22Rv1 (cell line): ENCODE measurements at regions not wholly inside any gene's neighbourhood (a gene's known extent, or its start where the extent isn't known, plus 50 kb on each side); places are given as distances from the start of the nearest gene placed in this dataset.

ENCODE experiments used
- H3K27ac ChIP-seq: fragments of 450-650 bp; 2 replicates; pipeline ENCODE4 v1.5.1; 2017
- ZFX ChIP-seq: fragments of 450-650 bp; IDR thresholded peaks from 2 replicates; pipeline ENCODE4 v1.6.1; 2017; ENCODE audit warnings: antibody characterized with exemption, borderline replicate concordance
- TF ChIP-seq, protein P1 (sequence below): fragments of 450-650 bp; IDR thresholded peaks from 2 replicates; pipeline ENCODE4 v1.5.1; 2017; ENCODE audit warnings: mild to moderate bottlenecking

DNA sequence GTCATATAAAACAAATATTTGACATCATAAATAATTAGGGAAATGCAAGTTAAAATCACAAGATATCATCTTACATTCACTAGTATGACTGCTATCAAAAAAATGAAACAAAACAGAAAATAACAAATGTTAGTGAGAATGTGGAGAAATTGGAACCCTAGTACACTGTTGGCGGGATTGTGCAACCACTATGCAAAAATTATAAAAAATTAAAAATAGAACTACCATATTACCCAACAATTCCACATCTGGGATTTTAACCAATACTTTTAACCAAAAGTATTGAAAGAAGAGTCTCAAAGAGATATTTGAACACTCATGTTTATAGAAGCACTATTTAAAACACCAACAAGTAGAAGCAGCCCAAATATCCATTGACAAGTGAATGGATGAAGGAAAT lies 797.2 kb upstream of the ADAMTS5 start:
- H3K27ac ChIP-seq = no peak overlapping the region
- no peak for TF ChIP-seq ZFX
- TF ChIP-seq, protein P1, sequence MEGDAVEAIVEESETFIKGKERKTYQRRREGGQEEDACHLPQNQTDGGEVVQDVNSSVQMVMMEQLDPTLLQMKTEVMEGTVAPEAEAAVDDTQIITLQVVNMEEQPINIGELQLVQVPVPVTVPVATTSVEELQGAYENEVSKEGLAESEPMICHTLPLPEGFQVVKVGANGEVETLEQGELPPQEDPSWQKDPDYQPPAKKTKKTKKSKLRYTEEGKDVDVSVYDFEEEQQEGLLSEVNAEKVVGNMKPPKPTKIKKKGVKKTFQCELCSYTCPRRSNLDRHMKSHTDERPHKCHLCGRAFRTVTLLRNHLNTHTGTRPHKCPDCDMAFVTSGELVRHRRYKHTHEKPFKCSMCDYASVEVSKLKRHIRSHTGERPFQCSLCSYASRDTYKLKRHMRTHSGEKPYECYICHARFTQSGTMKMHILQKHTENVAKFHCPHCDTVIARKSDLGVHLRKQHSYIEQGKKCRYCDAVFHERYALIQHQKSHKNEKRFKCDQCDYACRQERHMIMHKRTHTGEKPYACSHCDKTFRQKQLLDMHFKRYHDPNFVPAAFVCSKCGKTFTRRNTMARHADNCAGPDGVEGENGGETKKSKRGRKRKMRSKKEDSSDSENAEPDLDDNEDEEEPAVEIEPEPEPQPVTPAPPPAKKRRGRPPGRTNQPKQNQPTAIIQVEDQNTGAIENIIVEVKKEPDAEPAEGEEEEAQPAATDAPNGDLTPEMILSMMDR = no peak

- H3K27ac ChIP-seq = no peak overlapping the region
- TF ChIP-seq ZFX = no peak
- TF ChIP-seq, protein P1 = no peak
Observed at GRCh38 chr21:27761623-27762022, 794.7 kb upstream of the ADAMTS5 start.

GRCh38 chr21:27759820-27760219 lies 792.9 kb upstream of the ADAMTS5 start:
- H3K27ac ChIP-seq = no peak overlapping the region
- TF ChIP-seq, protein P1 = peak; percentile 11; the same call in 1 of the 2 replicates
- TF ChIP-seq ZFX = no peak

DNA sequence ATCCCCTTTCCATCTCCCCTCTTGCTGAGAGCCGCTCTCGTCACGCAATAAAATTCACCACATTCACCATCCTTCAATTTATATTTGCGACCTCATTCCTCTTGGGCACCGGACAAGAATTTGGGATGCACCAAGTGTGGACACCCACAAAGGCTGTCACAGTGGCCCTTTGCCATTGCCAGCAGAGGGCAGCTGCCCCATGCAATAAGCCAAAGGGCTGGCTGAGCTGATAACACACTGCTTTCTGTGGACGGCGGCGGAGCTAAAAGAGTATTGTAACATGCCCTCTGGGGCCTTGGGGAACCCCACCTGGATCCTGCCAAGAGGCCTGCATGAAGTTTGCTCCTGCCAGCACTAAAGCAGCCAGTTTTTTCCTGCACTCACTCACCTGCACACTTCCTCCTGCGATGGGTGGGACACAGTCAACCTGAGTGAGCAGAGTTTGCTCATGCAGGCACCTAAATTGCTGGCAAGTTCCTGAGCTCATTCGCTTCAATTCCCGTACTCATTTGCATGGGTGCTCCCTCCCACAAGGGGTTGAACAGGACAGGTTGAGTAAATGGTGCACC lies 792.3 kb upstream of the ADAMTS5 start:
- TF ChIP-seq ZFX = no peak
- no peak overlapping the region for H3K27ac ChIP-seq

GRCh38 chr21:27756191-27756590 lies 789.3 kb upstream of the ADAMTS5 start:
- TF ChIP-seq, protein P1 = no peak
- no peak for TF ChIP-seq ZFX
- H3K27ac ChIP-seq = no peak overlapping the region

DNA sequence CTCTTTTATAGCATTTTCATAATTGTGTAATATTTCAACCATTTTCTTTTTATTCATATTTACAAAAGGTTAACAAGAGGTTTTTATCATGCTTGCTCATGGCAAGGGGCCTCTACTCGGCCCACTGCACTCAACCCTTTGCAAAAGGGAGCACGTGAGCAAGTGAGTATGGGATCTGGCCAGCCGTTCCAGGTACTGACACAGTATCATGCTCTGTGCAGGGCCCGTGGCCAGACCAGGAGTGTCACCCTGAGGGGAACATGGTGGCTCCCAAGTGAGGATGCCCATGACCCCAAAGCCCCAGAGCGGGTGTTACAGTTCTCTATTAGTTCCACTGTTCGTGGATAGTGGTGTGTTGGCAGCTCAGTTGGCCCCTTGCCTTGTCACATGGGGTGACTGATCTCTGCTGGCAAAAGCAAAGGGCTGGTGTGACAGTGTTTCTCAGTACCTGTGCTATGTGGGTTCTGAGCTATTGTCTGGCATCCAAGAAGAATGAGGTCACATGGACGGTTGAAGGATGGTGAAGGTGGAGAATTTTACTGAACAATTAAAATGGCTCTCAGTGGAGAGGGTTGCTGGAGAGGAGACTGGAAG lies 777.2 kb upstream of the ADAMTS5 start:
- TF ChIP-seq, protein P1 = no peak
- TF ChIP-seq ZFX = no peak
- H3K27ac ChIP-seq = no peak overlapping the region

DNA sequence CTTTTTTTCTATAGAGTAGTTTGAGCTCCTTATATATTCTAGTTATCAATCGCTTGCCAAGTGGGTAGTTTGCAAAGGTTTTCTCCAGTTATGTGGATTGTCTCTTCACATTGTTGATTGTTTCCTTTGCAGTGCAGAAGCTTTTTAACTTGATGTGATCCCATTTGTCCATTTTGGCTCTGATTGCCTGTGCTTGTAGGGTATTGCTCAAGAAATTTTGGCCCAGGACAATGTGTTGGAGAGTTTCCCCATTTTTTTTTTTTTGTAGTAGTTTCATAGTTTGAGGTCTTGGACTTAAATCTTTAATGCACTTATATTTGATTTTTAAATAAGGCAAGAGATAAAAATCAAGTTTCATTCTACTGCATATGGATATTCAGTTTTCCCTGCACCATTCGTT lies 774.8 kb upstream of the ADAMTS5 start:
- TF ChIP-seq, protein P1 = no peak
- TF ChIP-seq ZFX = no peak
- no peak overlapping the region for H3K27ac ChIP-seq

- TF ChIP-seq, protein P1 = no peak
- no peak for TF ChIP-seq ZFX
- no peak overlapping the region for H3K27ac ChIP-seq
Observed at GRCh38 chr21:27740084-27740483, 773.2 kb upstream of the ADAMTS5 start.
